CD1c-positive myeloid dendritic cell (primary cell): ENCODE measurements at regions not wholly inside any gene's neighbourhood (a gene's known extent, or its start where the extent isn't known, plus 50 kb on each side); places are given as distances from the start of the nearest gene placed in this dataset.

Experiments used
- DNase-seq: peaks from one replicate; pipeline ENCODE4 v3.0.0-alpha.2; 2016; ENCODE audit errors: extremely low spot score

DNA sequence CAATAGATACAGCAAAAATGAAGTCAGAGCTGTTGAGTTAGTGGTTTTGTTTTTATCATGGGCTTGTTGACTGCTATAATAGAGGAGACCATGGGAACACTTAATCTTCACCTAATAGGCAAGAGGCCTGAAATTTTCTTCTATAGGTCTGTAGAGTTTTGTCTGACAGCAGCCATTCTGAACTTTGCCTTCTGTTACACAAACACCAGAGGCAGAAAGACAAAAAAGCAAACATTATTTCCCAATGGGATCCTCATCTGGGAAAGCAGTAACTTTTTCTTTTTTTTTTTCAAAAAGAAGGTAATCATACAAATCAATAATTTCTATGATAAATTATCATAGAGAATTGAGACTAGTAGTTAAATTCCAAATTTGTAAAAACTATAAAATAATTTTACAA is 494.1 kb downstream of the TOX3 start:
- no peak for DNase-seq

DNA sequence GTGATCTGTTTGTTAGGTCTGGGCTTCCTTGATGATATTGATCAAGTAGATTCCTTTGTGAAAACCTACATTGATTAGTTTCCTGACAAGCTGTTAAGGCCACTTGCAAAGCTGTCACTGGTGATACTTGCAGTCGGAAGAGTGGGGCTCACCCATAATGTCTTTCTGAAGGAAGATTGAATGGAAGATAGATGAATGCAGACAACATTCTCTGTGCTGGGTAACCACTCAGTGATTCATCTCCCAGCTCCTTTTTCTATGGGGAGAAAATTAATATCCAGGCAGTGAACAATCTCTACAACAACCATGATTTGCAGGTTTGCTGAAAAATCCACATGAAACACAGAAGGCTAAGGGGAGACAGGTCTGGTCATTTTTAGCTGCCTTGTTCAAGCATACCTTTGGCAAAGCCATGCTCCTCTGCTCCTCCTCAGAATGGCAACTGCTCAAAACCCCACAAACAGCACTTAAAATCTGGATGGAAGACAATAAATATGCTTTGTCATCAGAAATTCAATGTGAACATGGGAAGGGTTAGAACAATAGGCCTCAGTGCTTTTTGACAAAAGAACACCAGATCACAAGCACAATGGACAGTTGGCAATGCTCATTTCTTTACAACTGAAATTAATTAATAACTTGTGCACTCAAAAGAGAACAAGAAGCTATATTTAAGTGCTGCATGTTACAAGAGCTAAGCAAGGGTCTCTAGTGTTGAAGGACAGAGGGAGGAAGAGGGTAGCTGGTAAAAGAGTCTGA is 495.4 kb downstream of the TOX3 start:
- no peak for DNase-seq

DNA sequence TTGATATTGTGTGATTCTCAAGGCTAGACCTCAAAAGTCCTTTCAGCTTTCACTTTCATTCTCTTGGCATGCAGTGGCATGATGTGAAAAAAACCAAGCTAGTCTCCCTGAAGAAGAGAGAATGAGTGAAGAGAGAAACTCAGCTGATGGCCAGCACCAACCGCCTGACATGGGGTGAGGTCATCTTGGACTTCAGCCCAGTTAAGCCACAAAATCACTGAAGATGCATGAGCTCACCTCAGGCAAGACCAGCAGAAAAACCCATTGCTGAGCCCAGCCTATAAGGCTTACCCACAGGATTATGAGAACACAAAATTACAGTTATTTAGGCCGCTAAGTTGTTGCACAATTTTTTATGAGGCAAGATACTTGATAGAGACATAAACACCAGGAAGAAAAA is 496.5 kb downstream of the TOX3 start:
- no peak for DNase-seq

DNA sequence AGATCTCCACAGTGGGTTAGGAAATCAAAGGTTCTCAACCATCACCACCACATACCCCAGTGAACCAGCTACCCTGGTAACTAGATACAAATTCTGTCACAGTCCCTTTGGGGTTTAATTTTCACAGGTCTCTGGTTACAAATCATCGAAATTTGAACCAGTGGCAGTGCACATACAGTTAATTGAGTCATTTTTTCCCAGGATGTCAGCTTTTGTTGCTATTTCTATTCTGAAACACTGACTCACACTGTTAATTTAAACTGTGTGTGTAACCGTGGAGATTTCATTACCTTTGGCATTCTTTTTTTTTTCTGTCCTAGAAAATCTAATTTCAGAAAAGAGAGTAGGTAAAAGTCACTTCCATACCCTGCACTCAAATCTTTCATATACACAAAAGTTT is 511.5 kb downstream of the TOX3 start:
- DNase-seq, result no peak

DNA sequence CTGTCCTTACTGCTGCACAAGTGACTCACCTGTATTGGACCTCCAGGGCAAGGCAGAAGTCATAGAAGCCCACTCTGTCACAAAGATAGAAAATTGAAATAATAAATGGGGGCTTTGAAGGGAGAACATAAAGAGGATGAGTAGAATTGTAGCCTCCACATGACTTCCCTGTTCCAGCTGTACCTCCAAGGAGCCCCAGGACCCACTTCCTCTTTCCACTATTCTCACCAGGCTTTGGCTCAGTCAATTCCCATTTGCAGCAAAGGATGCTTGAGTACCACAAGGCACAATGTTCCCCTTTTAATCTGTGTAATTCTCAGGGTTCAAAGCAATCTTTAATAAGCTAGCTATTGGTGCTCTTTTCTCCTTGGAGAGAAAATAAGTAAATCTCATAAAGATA is 512.1 kb downstream of the TOX3 start:
- no peak for DNase-seq

DNA sequence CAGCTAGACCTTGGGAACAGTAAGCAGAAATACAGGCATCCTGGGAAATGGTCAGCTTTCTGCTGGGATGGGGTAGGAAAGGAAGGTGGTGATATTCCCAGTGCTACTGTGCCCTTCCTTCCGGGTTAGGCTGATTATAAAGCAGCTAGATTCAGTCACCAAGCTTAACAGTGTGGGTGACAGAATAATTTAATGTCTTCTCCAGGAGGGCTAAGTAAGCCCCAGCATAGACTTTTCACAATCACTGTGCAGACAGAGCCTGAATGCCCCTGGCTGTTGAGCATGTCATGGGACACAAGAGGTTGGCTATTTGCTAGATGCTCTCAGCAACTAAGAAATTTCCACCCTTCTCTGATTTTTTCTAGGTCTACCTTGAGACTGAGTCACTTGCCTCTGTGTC is 513.0 kb downstream of the TOX3 start:
- no peak for DNase-seq

DNA sequence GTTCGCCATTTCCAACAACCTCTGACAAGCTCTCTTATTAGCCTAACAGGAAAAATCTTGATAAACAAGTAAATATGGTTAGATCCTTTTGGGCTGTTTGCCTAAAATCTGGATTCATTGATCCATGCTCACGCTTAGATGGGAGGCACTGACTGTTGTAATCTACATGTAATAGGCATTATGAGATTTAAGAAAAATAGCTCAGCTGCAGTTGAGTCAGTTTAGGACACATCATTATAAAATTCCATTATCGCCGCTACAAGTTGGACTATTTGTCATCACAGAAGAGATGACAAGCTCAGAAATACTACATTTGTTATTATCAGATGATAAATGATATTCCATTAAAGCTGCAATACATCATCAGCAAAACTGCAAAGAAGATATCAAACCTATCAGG is 524.0 kb downstream of the TOX3 start:
- no peak for DNase-seq

DNA sequence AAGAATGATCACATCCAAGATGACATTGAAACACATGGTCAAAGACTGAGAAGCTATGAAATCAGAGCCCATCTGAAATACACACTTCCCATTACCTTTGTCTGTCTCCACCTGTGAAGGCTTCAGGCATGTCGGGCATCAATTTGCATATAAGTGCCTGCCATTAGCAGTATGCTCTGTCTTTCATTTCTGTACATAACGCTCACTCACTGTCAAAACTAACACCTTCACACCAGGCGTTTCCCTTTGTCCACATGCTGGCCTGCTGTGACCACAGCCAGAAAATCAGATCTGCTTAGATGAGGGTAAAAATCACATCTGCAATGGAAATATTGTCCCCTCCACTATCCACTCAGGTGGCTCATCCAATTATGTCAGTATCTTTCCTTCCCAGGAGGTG is 524.8 kb downstream of the TOX3 start:
- no peak for DNase-seq

DNA sequence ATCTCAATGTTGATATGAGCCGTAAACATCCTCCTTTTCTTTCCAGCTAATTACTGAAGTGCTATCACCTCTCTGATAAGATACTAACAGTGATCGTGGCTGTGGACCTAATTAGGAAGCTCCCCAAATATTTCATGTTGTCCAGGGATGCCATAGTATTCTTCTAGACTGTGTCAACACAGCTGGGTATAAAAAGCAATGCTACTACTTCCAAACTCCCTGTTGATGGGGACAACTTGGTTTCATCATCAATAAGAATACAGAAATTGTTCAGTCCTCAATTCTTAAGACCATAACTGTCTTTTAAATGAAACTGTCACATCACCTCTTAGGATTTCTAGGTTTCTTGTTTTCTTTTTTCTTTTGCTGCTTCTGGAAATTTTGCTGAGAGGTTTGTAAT is 530.6 kb downstream of the TOX3 start:
- DNase-seq, result no peak

DNA sequence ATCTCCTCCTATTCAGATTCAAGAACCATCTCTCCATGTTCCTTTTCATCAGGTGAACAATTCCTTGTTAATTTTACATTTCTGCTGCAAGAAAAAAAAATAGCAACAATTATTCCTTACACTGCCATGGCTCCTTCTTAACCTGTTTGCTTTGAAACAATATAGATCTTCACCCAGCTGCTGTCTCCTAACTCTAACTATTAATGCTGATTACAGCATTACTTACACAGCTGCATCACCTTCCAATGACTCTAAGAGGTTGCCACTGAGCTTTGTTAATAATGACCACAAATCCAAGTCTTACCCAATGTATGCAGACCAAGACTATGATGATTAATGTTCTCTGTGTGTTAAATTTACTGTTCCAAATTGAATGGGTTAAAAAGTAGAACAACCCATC is 541.4 kb downstream of the TOX3 start:
- DNase-seq, result no peak

DNA sequence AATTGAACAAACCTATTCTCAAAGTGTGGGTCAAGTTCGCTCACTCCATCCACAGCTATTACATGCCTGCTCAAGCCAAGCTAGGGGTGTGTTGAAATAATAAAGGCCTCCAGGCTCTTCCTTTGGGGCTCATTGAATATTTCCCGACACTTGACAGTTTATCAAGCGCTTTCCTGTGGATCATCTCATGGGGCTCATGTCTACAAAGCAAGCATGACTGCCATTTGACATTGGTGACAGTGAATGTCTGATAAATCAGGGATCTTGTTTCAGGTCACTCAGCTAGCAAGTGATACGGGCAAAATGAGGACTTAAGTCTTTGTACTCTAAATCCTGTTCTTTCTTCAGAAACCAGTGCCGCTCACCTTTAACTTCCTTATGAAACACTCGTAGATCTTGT is 542.6 kb downstream of the TOX3 start:
- DNase-seq, result no peak

DNA sequence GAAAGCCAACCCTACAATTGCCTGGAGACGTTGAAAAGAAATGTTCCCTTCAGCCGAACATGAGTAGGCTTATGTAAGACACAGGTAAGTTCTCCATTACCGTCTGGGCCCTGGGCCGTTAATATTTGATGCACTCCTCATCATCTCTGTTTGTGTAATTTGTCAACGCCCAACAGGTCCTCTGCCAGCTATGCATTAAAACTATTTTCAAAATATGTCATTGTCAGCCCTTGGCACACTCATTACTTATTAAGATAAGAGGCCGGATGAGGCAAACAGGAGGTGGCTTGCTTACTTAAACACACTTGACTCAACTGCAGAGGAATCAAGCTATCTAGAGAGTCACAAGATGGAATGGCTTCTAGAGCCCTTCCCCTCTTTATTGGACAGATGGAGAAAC is 544.9 kb downstream of the TOX3 start:
- DNase-seq, result no peak

DNA sequence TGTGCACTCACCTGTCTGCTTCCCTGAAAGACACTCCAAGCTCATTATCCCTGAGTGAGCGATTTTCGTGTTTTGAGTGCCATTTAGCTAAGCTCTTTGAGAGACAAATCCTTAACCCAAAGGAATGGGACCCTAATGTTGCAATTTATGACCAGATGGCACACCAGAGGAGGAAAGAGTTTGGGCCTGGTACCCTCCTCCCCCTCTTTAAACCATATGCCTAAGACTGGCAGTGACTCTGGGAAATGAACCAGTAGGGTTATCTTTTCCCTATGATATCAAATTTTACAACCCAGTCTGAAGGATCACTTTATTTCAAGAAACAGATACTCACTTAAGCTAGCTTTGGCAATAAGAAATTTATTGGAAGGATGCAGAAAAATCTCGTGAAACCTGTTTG is 550.4 kb downstream of the TOX3 start:
- no peak for DNase-seq

DNA sequence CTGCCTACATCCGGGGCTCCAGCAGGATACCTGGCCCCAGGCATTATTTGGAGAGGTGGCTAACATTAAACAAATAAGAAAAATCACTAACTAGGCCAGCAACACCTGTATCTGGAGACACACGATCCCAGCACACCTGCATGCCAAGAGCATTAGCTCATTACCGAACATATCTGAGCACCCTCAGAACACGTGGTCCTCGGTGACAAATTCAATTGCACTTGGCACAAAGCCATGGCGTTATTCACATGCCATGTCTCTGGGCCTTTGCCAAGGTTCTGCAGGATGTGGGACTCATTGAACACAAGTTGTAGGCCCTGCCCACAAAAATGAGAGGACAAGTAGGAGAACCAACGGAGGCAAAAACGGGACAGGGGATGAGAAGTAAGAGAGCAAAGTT is 552.3 kb downstream of the TOX3 start:
- DNase-seq, result no peak

DNA sequence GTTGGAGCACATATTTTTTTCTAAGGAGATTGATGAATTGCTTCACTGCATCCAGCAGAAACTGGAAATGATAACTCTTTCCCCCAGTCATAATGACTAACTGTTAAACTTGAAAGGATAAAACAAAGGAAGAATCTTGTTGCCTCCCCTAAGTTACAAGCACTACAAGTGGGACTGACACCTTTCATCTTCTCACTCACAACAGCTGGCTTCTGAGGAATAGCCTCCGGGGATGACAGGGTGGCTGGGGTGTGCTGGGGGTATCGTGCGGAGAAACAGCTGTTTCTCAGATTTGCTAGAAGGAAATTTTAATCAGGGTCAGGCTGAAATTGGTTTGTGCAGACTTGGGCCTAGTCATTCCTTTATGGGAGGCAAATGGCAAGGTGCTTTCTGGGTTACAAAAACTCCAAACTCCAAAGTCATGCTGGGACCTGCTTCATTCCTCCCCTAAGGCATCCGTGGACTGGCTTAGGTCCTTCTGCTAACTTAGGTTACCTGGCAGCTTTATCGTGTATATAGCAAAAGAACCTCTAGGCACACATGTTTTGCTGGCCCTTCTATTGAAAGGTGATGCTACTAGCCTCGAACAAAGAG is 557.2 kb downstream of the TOX3 start:
- DNase-seq, result no peak

DNA sequence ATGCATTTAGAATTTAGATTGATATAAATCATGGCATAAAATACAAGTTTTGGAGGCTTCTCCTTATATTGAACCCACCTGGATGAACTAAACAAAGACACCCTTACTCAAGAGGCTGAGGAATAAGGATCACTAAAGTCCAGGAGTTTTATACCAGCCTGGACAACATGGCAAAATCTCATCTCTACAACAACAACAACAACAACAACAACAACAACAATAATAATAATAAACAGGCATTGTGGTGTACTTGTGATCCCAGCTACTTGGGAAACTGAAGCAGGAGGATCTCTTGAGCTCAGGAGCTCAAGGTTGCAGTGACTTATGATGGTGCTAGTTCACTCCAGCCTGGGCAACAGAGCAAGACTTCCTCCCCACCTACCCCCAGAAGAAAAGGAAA is 558.0 kb downstream of the TOX3 start:
- no peak for DNase-seq

DNA sequence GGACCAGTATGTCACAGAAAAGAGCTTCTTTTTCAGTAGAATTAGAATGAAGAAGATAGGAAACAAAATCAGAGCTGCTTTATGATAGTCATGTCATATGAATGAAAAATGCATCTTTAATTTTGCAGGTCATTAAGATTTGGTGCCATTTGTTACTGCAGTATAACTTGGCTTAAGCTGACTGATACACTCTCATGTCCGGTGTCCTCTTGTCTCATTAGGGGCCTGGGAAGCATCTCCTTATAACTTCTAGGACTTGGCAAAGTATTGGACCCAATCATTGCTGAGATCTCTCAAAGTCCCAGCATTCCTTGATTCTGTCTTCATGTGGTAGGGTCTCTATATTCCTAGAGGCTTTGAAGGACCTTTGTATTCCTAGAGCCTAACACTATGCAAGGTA is 559.4 kb downstream of the TOX3 start:
- DNase-seq, result no peak

DNA sequence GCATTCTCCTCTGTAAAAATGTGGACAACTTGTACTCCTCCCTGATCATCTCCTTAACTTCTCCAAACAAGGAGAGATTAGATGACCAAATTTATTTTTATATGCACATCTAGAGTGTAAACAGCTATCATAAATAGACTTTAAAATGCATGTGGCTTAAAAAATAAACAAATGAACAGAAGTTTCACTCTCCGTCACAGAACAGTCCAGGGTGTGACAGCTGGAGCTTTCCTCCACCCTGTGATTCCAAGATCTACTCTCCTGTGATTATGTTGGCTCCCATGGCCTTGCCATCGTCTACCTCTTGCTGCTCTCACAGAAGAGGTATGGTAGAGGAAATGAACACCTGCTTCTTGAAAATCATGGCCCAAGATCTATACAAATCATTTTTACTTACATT is 560.2 kb downstream of the TOX3 start:
- DNase-seq, result no peak

DNA sequence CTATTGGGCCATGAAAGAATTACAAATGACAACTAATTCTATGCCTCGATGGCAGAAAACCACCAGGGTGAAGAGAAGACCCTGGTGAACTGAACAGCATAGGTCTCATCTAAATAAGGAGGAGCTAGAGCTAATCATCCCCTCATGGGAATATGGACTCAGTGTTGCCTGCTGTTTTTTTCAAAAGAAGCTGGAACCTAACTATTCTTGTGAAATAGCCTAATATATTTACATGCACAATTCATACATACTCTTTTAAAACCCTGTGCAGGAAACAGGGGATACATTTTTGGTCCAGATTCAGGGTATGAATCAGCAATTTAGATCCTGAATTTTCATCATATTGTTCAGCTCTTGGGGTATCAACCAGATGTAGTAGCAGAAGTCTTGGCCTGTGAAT is 560.6 kb downstream of the TOX3 start:
- DNase-seq, result no peak

DNA sequence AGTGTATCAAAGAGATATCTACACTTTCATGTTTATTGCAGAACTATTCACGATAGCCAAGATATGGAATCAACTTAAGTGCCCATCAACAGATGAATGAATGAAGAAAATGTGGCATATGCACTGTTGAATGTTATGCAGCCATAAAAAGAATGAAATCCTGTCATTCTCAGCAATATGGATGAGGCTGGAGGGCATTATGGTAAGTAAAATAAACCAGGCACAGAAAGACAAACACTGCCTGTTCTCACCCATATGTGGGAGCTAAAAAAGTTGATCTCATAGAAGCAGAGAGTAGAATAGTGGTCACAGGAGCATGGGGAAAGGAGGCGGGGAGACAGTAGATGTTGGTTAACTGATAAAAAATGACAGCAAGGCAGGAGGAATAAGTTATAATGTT is 561.8 kb downstream of the TOX3 start:
- no peak for DNase-seq

DNA sequence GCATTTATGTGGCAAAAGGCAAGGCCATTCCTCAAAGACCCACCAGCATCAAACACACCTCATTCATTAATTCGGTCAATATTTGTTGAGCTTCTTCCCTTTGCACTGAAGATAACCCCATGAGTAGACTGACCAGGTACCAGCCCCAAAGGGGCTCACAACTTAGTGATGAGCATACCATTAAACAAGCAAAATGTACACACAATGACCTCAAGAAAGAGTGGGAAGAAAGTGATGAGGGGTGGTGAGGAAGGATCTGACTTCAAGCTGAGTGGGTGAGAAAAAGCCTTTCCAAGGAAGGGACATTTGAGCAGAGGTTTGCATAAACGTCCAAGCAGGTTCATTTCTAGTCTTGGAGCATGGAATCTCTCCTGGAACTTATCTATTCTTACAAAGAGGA is 562.5 kb downstream of the TOX3 start:
- no peak for DNase-seq

DNA sequence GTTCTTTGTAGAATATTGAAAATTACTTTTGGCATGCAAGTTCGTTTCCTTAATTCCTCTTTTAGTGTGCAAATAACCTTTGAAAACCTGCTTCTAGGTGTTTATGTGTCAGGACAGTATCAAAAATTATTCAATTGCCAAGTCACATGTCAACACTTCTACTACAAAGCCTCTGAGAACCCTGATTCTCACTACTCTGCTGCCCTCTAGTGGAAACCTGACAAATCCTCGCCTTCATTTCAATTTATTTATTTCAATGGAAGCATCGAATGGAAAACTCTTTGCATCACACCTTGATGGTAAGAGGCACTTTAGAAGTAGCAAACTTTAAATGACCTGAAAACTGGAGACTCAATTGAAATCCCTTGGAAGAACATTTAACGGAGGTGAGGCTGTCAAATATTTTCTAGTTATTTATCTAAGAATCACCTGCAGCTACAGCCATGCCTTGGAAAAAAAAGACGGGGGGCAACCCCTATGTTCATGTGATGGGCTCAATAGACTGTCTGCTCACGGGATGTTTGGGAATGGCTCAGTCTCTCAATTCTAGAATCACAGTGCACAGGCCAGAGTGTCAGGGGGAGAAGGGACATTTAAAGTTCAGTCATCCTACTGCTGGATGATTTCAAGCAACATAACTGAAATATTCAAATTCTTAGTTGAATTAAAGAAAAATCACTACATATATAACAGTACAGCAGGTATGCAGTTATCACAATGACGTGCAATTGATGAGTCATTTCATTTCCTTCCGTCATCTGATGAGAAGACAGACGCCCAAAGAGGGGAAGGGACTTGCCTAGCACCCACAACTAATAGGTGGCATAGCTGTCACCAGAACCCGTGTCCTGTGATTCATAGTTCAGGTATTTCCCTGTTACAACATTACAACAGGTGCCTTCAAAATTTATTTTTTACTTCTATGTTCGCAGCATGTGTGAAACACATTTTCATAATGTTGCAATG is 563.9 kb downstream of the TOX3 start:
- peak; percentile 49 for DNase-seq

DNA sequence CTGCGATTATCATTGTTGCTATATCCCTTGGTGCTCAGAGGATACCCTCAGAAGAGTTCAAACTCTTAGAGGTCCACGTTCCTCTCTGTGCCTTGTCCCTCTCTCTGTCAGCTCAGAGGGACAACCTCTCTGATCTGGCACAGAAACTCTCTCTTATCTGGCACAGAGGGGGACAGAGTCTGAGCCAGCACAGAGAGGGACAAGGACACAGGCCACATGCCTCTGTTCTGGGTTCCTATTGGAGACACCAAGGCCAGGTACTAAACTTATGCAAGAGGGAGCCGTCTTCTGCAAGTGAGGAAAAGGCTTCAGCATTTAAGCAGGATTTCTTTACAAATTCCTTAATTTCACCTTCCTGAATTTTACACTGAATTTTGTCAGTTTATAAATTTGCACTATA is 565.2 kb downstream of the TOX3 start:
- DNase-seq, result no peak
